GM23248 (cell line): ENCODE measurements at regions not wholly inside any gene's neighbourhood (a gene's known extent, or its start where the extent isn't known, plus 50 kb on each side); places are given as distances from the start of the nearest gene placed in this dataset.

Experiments
- DNase-seq: peaks from one replicate; pipeline ENCODE4 v3.0.0-alpha.2; 2015
- H2AFZ ChIP-seq: fragments of 200-600 bp; sonication (generic); 2 replicates; pipeline ENCODE4 v1.6.1; 2016; ENCODE audit warnings: antibody characterized with exemption
- H3F3A ChIP-seq: fragments of 200-600 bp; sonication (generic); 2 replicates; pipeline ENCODE4 v1.6.1; 2016; ENCODE audit warnings: mild to moderate bottlenecking, antibody characterized with exemption, mixed run types; ENCODE audit not compliant: insufficient read depth
- H3K27ac ChIP-seq: fragments of 200-600 bp; sonication (generic); 2 replicates; pipeline ENCODE4 v1.5.1; 2016; ENCODE audit warnings: mild to moderate bottlenecking
- H3K27me3 ChIP-seq: fragments of 200-600 bp; sonication (generic); replicated peaks from 2 replicates; pipeline ENCODE4 v1.6.1; 2016; ENCODE audit warnings: mild to moderate bottlenecking; ENCODE audit not compliant: insufficient read depth
- H3K36me3 ChIP-seq: fragments of 200-600 bp; sonication (generic); 2 replicates; pipeline ENCODE4 v1.6.1; 2016; ENCODE audit warnings: low read depth, mild to moderate bottlenecking
- H3K4me1 ChIP-seq: fragments of 200-600 bp; sonication (generic); 2 replicates; pipeline ENCODE4 v1.6.1; 2016; ENCODE audit warnings: mild to moderate bottlenecking; ENCODE audit not compliant: insufficient read depth
- H3K4me2 ChIP-seq: fragments of 200-600 bp; sonication (generic); one replicate; pipeline ENCODE4 v1.6.1; 2016; ENCODE audit warnings: mild to moderate bottlenecking; ENCODE audit not compliant: unreplicated experiment
- H3K4me3 ChIP-seq: fragments of 200-600 bp; sonication (generic); 2 replicates; pipeline ENCODE4 v1.5.1; 2016; ENCODE audit warnings: mild to moderate bottlenecking
- H3K79me2 ChIP-seq: fragments of 200-600 bp; sonication (generic); 2 replicates; pipeline ENCODE4 v1.6.1; 2016; ENCODE audit warnings: mild to moderate bottlenecking; ENCODE audit not compliant: insufficient read depth
- H3K9ac ChIP-seq: fragments of 200-600 bp; sonication (generic); 2 replicates; pipeline ENCODE4 v1.6.1; 2016; ENCODE audit warnings: mild to moderate bottlenecking
- H3K9me2 ChIP-seq: fragments of 200-600 bp; sonication (generic); 2 replicates; pipeline ENCODE4 v1.6.1; 2016; ENCODE audit warnings: mixed run types, mild to moderate bottlenecking, moderate library complexity; ENCODE audit not compliant: insufficient read depth
- H3K9me3 ChIP-seq: fragments of 200-600 bp; sonication (generic); one replicate; pipeline ENCODE4 v1.6.1; 2017; ENCODE audit warnings: low read depth
- H4K20me1 ChIP-seq: fragments of 200-600 bp; sonication (generic); 2 replicates; pipeline ENCODE4 v1.6.0; 2016; ENCODE audit not compliant: insufficient read depth
- EZH2 ChIP-seq: fragments of 200-600 bp; sonication (generic); IDR thresholded peaks from 2 replicates; pipeline ENCODE4 v1.6.1; 2018; ENCODE audit warnings: antibody characterized with exemption, mild to moderate bottlenecking; ENCODE audit not compliant: insufficient read depth, poor library complexity, severe bottlenecking
- EZH2phosphoT487 ChIP-seq: fragments of 200-600 bp; sonication (generic); IDR thresholded peaks from 2 replicates; pipeline ENCODE4 v1.6.1; 2018; ENCODE audit warnings: antibody characterized with exemption, moderate library complexity, mild to moderate bottlenecking, low read depth; ENCODE audit not compliant: insufficient read depth
- WGBS, 2 experiments: methylation state at CpG; one replicate each; pipeline ENCODE4 v1.1.6; 2015 to 2017; ENCODE audit warnings: low lambda C conversion rate in 2 of 2, low coverage in 1 of 2; ENCODE audit errors: missing lambda C conversion rate in 2 of 2; 5-methylcytosine and 5-hydroxymethylcytosine counted together
- in situ Hi-C: fragments of 300-500 bp; cut with MboI; formaldehyde crosslinking; loops from 2 replicates; pipeline ENCODE4 v1.15.0; 2020

DNA sequence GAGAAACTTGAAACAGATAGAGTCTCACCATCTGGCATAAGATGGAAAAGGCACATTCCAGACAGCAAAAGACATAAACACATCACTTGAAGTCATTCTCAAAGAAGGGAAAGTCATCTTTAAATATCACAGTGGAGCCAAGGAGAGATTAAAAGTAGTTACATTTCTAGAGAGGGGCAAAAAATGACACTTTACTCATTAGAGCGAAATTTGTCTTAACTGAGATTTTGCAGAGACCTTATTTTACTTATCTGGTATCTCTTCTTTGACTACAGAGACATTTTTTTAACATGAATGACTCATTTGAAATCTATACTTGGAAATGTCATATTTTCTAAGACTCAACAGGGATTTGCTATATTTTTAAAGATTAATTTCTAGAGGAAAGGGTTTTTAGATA is 339.0 kb upstream of the KIF2B start:
- H3F3A ChIP-seq = no peaks in the 10 kb centered on the region
- no peaks in the 10 kb centered on the region for H3K27me3 ChIP-seq
- no peak for DNase-seq
- no peaks in the 10 kb centered on the region for H3K79me2 ChIP-seq
- no peaks in the 10 kb centered on the region for H3K9me3 ChIP-seq
- no peak overlapping the region for H3K27ac ChIP-seq
- H4K20me1 ChIP-seq = no peaks in the 10 kb centered on the region
- no peak overlapping the region for H3K4me2 ChIP-seq
- H3K4me1 ChIP-seq = no peaks in the 10 kb centered on the region
- TF ChIP-seq EZH2 (no peak), EZH2phosphoT487 (no peak)
- no peaks in the 10 kb centered on the region for H3K9me2 ChIP-seq
- WGBS, 2 experiments = 0% methylated on average over 1 of the region's 1 CpG
- no peak overlapping the region for H3K9ac ChIP-seq
- no peak overlapping the region for H3K4me3 ChIP-seq
- in situ Hi-C loops = loop anchor here (10.0 kb wide), 1 partner anchor 59 kb away; no protein-coding TSS in a partner anchor
- H2AFZ ChIP-seq = no peak overlapping the region
- H3K36me3 ChIP-seq = no peaks in the 10 kb centered on the region

DNA sequence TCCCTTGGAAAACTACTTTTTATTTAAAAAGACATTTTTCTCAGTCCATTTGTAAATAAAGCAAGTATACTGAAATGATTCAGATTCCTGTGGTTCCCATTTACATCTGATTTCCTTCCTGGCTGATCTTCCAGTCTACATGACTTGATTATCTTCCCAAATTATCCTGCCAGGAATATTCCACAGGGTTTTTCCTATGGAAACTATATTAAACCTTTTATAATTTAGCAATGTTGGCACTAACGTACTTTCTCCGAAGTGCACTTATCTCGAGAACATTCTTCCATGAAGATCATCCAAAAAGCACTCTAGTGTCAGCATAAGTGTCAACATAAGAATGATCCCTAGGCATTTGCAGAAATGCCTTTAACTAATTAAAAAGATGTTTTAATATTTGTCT is 347.7 kb upstream of the KIF2B start:
- Histone ChIP-seq H3K9me2 (no peaks in the 10 kb centered on the region), H3K4me3 (no peak overlapping the region), H3K4me2 (no peak overlapping the region), H3K27me3 (no peaks in the 10 kb centered on the region), H3K9me3 (no peaks in the 10 kb centered on the region), H3K27ac (no peak overlapping the region), H3K79me2 (no peaks in the 10 kb centered on the region), H3K9ac (no peak overlapping the region), H3K36me3 (no peaks in the 10 kb centered on the region), H4K20me1 (no peaks in the 10 kb centered on the region), H2AFZ (no peak overlapping the region), H3K4me1 (no peaks in the 10 kb centered on the region), H3F3A (no peaks in the 10 kb centered on the region)
- in situ Hi-C loops = no loop called here
- DNase-seq = no peak
- TF ChIP-seq EZH2 = no peak
- no peak for TF ChIP-seq EZH2phosphoT487
- WGBS, 2 experiments = 44 to 52% methylated on average over 3 of the region's 3 CpGs

DNA sequence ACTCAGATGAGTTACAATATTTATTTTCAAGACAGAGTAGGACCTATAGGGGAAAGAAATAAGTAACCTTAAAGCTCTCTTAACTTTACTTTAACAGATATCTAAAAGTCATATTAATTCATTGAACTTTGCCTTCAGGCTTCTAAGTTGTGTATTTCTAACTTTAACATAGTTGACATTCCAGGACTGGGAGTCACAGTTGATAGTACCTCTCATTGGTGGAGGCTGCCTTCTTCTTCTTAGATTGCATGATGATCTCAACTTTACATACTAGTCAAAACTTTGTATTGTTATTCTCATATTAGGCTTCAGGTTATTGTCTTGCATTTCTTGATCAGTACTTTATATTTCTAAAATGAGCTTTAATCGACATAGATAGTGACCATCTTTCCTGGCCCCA is 350.1 kb upstream of the KIF2B start:
- Histone ChIP-seq H3K9me2 (no peaks in the 10 kb centered on the region), H3K27ac (no peak overlapping the region), H3K9ac (no peak overlapping the region), H3K36me3 (no peaks in the 10 kb centered on the region), H3K4me3 (no peak overlapping the region), H3F3A (no peaks in the 10 kb centered on the region), H2AFZ (no peak overlapping the region), H3K27me3 (no peaks in the 10 kb centered on the region), H3K4me1 (no peaks in the 10 kb centered on the region), H3K79me2 (no peaks in the 10 kb centered on the region), H4K20me1 (no peaks in the 10 kb centered on the region), H3K4me2 (no peak overlapping the region), H3K9me3 (no peaks in the 10 kb centered on the region)
- TF ChIP-seq EZH2 = no peak
- TF ChIP-seq EZH2phosphoT487 = no peak
- DNase-seq = no peak
- 32 to 38% methylated on average over 1 of the region's 1 CpG for WGBS, 2 experiments
- in situ Hi-C loops = no loop called here

DNA sequence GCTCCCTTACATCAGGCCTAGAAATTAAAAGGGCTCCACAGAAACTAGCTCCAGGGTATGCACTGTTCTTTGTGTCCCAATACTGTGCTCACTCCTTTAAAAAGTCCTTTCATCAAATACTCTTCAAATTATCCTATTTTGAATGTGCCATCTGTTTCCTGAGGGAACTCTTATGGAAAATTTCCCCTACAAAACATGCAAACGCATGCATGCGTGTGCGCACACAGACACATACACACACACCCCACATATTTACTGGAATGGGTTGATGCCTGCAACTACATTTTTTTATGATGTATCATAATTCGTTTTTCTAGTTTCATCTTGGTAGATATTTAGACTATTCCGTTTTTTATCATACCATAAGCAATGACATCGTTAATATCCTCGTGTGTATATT is 351.2 kb upstream of the KIF2B start:
- H3K9me2 ChIP-seq = no peaks in the 10 kb centered on the region

DNA sequence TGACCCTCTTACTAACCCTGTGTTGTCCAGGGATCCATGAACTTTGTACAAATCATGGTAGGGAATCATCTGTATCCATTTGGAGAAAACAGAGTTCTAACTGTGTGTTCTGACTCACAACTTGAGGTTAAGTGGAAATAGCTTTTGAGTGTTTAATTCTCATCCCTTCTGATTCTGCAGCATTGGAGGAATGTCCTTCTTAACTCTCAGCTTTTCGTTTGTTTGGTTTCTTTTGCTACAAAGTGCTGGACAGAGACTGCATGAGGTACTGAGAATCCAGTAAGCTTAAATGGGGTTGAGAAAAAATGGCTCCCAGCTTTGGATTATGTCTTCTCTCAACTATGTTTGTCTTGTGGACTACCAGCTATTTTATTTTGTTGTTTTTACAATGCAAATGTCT is 352.1 kb upstream of the KIF2B start:
- Histone ChIP-seq H4K20me1 (no peaks in the 10 kb centered on the region), H3K4me2 (no peak overlapping the region), H3K4me3 (no peak overlapping the region), H3K4me1 (no peaks in the 10 kb centered on the region), H3K27me3 (no peaks in the 10 kb centered on the region), H3F3A (no peaks in the 10 kb centered on the region), H2AFZ (no peak overlapping the region), H3K36me3 (no peaks in the 10 kb centered on the region), H3K79me2 (no peaks in the 10 kb centered on the region), H3K9me2 (no peaks in the 10 kb centered on the region), H3K9ac (no peak overlapping the region), H3K9me3 (no peaks in the 10 kb centered on the region), H3K27ac (no peak overlapping the region)
- 0% methylated on average over 1 of the region's 1 CpG for WGBS, 2 experiments
- DNase-seq = no peak
- in situ Hi-C loops = no loop called here
- TF ChIP-seq EZH2 (no peak), EZH2phosphoT487 (no peak)

More for the DNA sequence above, 351.2 kb upstream of the KIF2B start:
- Histone ChIP-seq H3K27me3 (no peaks in the 10 kb centered on the region), H3K79me2 (no peaks in the 10 kb centered on the region), H2AFZ (no peak overlapping the region), H3K4me2 (no peak overlapping the region), H3K9me3 (no peaks in the 10 kb centered on the region), H3K4me3 (no peak overlapping the region), H3F3A (no peaks in the 10 kb centered on the region), H3K36me3 (no peaks in the 10 kb centered on the region), H3K4me1 (no peaks in the 10 kb centered on the region), H4K20me1 (no peaks in the 10 kb centered on the region), H3K9ac (no peak overlapping the region), H3K27ac (no peak overlapping the region)
- 55 to 56% methylated on average over 7 of the region's 7 CpGs for WGBS, 2 experiments
- TF ChIP-seq EZH2phosphoT487 = no peak
- no peak for TF ChIP-seq EZH2
- in situ Hi-C loops = no loop called here
- DNase-seq = no peak
